NCI-H2029 (cell line): ENCODE measurements at regions not wholly inside any gene's neighbourhood (a gene's known extent, or its start where the extent isn't known, plus 50 kb on each side); places are given as distances from the start of the nearest gene placed in this dataset.

Source experiments
- DNase-seq: peaks from one replicate; lab custom pipeline; 2025; lab: John Stamatoyannopoulos, UW

GRCh38 chr15:46315434-46315833, 680.6 kb downstream of the SQOR start:
- DNase-seq = no peak

GRCh38 chr15:46316024-46316423, 681.2 kb downstream of the SQOR start:
- no peak for DNase-seq

GRCh38 chr15:46317029-46317428, 682.2 kb downstream of the SQOR start:
- no peak for DNase-seq

GRCh38 chr15:46322753-46323152, 687.9 kb downstream of the SQOR start:
- DNase-seq = no peak

- no peak for DNase-seq
Observed at GRCh38 chr15:46326173-46326572, 691.3 kb downstream of the SQOR start.

GRCh38 chr15:46328821-46329220, 694.0 kb downstream of the SQOR start:
- DNase-seq = no peak

GRCh38 chr15:46329876-46330275, 695.0 kb downstream of the SQOR start:
- no peak for DNase-seq

GRCh38 chr15:46331546-46331945, 696.7 kb downstream of the SQOR start:
- DNase-seq = no peak

- no peak for DNase-seq
Observed at GRCh38 chr15:46343196-46343935, 708.5 kb downstream of the SQOR start.

GRCh38 chr15:46344115-46344724, 709.4 kb downstream of the SQOR start:
- DNase-seq = no peak

GRCh38 chr15:46344915-46345314, 710.1 kb downstream of the SQOR start:
- no peak for DNase-seq

GRCh38 chr15:46354443-46354842, 719.6 kb downstream of the SQOR start:
- no peak for DNase-seq

GRCh38 chr15:46365572-46365971, 730.7 kb downstream of the SQOR start:
- DNase-seq = no peak

GRCh38 chr15:46366360-46367007, 731.7 kb downstream of the SQOR start:
- no peak for DNase-seq

GRCh38 chr15:46383978-46384377, 749.1 kb downstream of the SQOR start:
- no peak for DNase-seq

GRCh38 chr15:46386356-46386755, 751.5 kb downstream of the SQOR start:
- DNase-seq = no peak

- no peak for DNase-seq
Observed at GRCh38 chr15:46389739-46390138, 754.9 kb downstream of the SQOR start.

GRCh38 chr15:46394463-46394862, 759.6 kb downstream of the SQOR start:
- no peak for DNase-seq

- no peak for DNase-seq
Observed at GRCh38 chr15:46408312-46408711, 773.5 kb downstream of the SQOR start.

GRCh38 chr15:46409841-46410301, 775.0 kb downstream of the SQOR start:
- no peak for DNase-seq

- no peak for DNase-seq
Observed at GRCh38 chr15:46410705-46411104, 775.9 kb downstream of the SQOR start.

GRCh38 chr15:46411900-46412299, 777.1 kb downstream of the SQOR start:
- no peak for DNase-seq

- DNase-seq = no peak
Observed at GRCh38 chr15:46413799-46414198, 779.0 kb downstream of the SQOR start.
